SU-DHL-6 (cell line): ENCODE measurements at regions not wholly inside any gene's neighbourhood (a gene's known extent, or its start where the extent isn't known, plus 50 kb on each side); places are given as distances from the start of the nearest gene placed in this dataset.

Source experiments
- H2AFZ ChIP-seq: fragments of 200-600 bp; sonication (generic); 2 replicates; pipeline ENCODE4 v1.6.1; 2014; ENCODE audit warnings: low read depth, mild to moderate bottlenecking, moderate library complexity, mixed read lengths, antibody characterized with exemption, low read length; ENCODE audit not compliant: severe bottlenecking
- H3F3A ChIP-seq: fragments of 200-600 bp; shearing (Covaris generic); 2 replicates; pipeline ENCODE4 v1.6.0; 2016; ENCODE audit warnings: antibody characterized with exemption, mild to moderate bottlenecking; ENCODE audit not compliant: insufficient read depth
- H3K27ac ChIP-seq: fragments of 200-600 bp; sonication (generic); 2 replicates; pipeline ENCODE4 v1.5.1; 2016; ENCODE audit warnings: low read depth, mild to moderate bottlenecking, low read length, moderate library complexity, mixed read lengths
- H3K27me3 ChIP-seq: fragments of 200-600 bp; sonication (generic), shearing (Covaris generic); 2 replicates; pipeline ENCODE4 v1.6.0; 2014; ENCODE audit warnings: mild to moderate bottlenecking, low read length
- H3K36me3 ChIP-seq: fragments of 200-600 bp; sonication (generic); 2 replicates; pipeline ENCODE4 v1.6.1; 2014; ENCODE audit warnings: mild to moderate bottlenecking, low read length, mixed read lengths
- H3K4me2 ChIP-seq: fragments of 300-600, 200-600 bp; shearing (Covaris generic), sonication (generic); 2 replicates; pipeline ENCODE4 v1.6.0; 2014; ENCODE audit warnings: low read length, low read depth, mild to moderate bottlenecking; ENCODE audit not compliant: poor library complexity, severe bottlenecking
- H3K4me3 ChIP-seq: fragments of 200-600 bp; sonication (generic); 2 replicates; pipeline ENCODE4 v1.5.1; 2014; ENCODE audit warnings: antibody characterized with exemption, low read length, mild to moderate bottlenecking, mixed read lengths; ENCODE audit not compliant: insufficient read depth, poor library complexity, severe bottlenecking
- H3K79me2 ChIP-seq: fragments of 200-600 bp; sonication (generic); 2 replicates; pipeline ENCODE4 v1.6.1; 2014; ENCODE audit warnings: mild to moderate bottlenecking, low read length, moderate library complexity; ENCODE audit not compliant: insufficient read depth
- H3K9ac ChIP-seq: fragments of 200-600 bp; sonication (generic); 2 replicates; pipeline ENCODE4 v1.7.0; 2014; ENCODE audit warnings: mild to moderate bottlenecking, low read length
- H3K9me2 ChIP-seq: fragments of 200-600 bp; sonication (generic); replicated peaks from 2 replicates; pipeline ENCODE4 v1.6.1; 2014; ENCODE audit warnings: low read length; ENCODE audit not compliant: insufficient read depth
- H3K9me3 ChIP-seq: fragments of 200-600 bp; sonication (generic); 2 replicates; pipeline ENCODE4 v1.6.1; 2014; ENCODE audit warnings: low read length, mixed read lengths; ENCODE audit not compliant: insufficient read depth
- H4K20me1 ChIP-seq: fragments of 200-600 bp; sonication (generic); 2 replicates; pipeline ENCODE4 v1.6.1; 2014; ENCODE audit warnings: low read depth, mild to moderate bottlenecking, antibody characterized with exemption, low read length, moderate library complexity, mixed read lengths
- EZH2phosphoT487 ChIP-seq: fragments of 200-600 bp; sonication (generic), shearing (Covaris generic); conservative IDR thresholded peaks from 2 replicates; pipeline ENCODE4 v1.6.1; 2018; ENCODE audit warnings: mild to moderate bottlenecking, antibody characterized with exemption, low read length, moderate library complexity, mixed read lengths
- TF ChIP-seq, protein P1 (sequence below): fragments of 200-600 bp; sonication (generic); IDR thresholded peaks from one replicate; pipeline ENCODE4 v1.5.1; 2017; ENCODE audit warnings: antibody characterized with exemption, mild to moderate bottlenecking, low read length, moderate library complexity; ENCODE audit not compliant: insufficient read depth, poor library complexity, severe bottlenecking

DNA sequence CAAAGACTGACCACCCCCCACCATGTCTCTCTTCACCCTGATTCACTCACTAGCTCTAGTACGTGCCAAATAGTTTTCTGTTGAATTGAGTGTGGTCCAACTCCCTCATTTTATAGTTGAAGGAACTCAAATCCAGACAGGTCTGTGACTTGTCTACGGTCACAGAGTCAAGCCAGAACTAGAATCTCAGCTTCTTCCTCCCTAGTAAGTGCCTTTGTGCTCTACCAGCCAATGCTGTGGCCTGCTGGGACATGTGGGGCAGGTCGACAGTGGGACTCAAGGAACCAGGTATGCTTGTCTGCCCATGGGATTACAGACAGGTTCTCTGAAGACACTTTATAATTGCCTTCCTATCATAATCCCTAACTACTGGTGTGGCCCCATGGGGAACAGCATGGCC is 108.6 kb upstream of the CPEB2 start:
- no peak overlapping the region for H3K27ac ChIP-seq
- H3K9me3 ChIP-seq, result no peaks in the 10 kb centered on the region
- no peaks in the 10 kb centered on the region for H3K27me3 ChIP-seq
- H3K9me2 ChIP-seq, result no peaks in the 10 kb centered on the region
- no peak overlapping the region for H2AFZ ChIP-seq
- TF ChIP-seq, protein P1, sequence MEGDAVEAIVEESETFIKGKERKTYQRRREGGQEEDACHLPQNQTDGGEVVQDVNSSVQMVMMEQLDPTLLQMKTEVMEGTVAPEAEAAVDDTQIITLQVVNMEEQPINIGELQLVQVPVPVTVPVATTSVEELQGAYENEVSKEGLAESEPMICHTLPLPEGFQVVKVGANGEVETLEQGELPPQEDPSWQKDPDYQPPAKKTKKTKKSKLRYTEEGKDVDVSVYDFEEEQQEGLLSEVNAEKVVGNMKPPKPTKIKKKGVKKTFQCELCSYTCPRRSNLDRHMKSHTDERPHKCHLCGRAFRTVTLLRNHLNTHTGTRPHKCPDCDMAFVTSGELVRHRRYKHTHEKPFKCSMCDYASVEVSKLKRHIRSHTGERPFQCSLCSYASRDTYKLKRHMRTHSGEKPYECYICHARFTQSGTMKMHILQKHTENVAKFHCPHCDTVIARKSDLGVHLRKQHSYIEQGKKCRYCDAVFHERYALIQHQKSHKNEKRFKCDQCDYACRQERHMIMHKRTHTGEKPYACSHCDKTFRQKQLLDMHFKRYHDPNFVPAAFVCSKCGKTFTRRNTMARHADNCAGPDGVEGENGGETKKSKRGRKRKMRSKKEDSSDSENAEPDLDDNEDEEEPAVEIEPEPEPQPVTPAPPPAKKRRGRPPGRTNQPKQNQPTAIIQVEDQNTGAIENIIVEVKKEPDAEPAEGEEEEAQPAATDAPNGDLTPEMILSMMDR, result no peak
- TF ChIP-seq EZH2phosphoT487, result no peak
- H3K4me3 ChIP-seq, result no peak overlapping the region
- H3F3A ChIP-seq, result no peaks in the 10 kb centered on the region
- H3K79me2 ChIP-seq, result no peaks in the 10 kb centered on the region
- H4K20me1 ChIP-seq, result no peaks in the 10 kb centered on the region
- H3K36me3 ChIP-seq, result no peaks in the 10 kb centered on the region
- H3K4me2 ChIP-seq, result no peak overlapping the region
- no peak overlapping the region for H3K9ac ChIP-seq

GRCh38 chr4:14894392-14895292 is 107.6 kb upstream of the CPEB2 start:
- Histone ChIP-seq H3K9me3 (no peaks in the 10 kb centered on the region), H3K27me3 (no peaks in the 10 kb centered on the region), H3K9ac (no peak overlapping the region), H3K4me2 (no peak overlapping the region), H2AFZ (no peak overlapping the region), H3K27ac (no peak overlapping the region), H3K79me2 (no peaks in the 10 kb centered on the region), H3K9me2 (no peaks in the 10 kb centered on the region), H3K4me3 (no peak overlapping the region), H4K20me1 (no peaks in the 10 kb centered on the region), H3K36me3 (no peaks in the 10 kb centered on the region), H3F3A (no peaks in the 10 kb centered on the region)
- TF ChIP-seq, protein P1, result no peak
- no peak for TF ChIP-seq EZH2phosphoT487

GRCh38 chr4:14896656-14897175 is 105.6 kb upstream of the CPEB2 start:
- H3K9me3 ChIP-seq, result no peaks in the 10 kb centered on the region
- H3K4me3 ChIP-seq, result no peak overlapping the region
- TF ChIP-seq, protein P1, result no peak
- no peak for TF ChIP-seq EZH2phosphoT487
- no peak overlapping the region for H3K4me2 ChIP-seq
- H3K9me2 ChIP-seq, result no peaks in the 10 kb centered on the region
- H3K79me2 ChIP-seq, result no peaks in the 10 kb centered on the region
- H3K27me3 ChIP-seq, result no peaks in the 10 kb centered on the region
- no peaks in the 10 kb centered on the region for H3K36me3 ChIP-seq
- no peaks in the 10 kb centered on the region for H4K20me1 ChIP-seq
- H3F3A ChIP-seq, result no peaks in the 10 kb centered on the region
- no peak overlapping the region for H3K27ac ChIP-seq
- H3K9ac ChIP-seq, result no peak overlapping the region
- H2AFZ ChIP-seq, result no peak overlapping the region
